Neural progenitor cell (in vitro differentiated cells): ENCODE measurements at regions not wholly inside any gene's neighbourhood (a gene's known extent, or its start where the extent isn't known, plus 50 kb on each side); places are given as distances from the start of the nearest gene placed in this dataset.
"Not testable (repeated sequence)": the region's sequence is repeated elsewhere in the genome, so short reads cannot be mapped to it uniquely, and the experiment has no call there.

ENCODE experiments used
- DNase-seq: peaks from one replicate; pipeline ENCODE4 v3.0.0-alpha.2; 2016; ENCODE audit warnings: low spot score
- H2AFZ ChIP-seq: fragments of 200-600 bp; sonication (generic); replicated peaks from 2 replicates; pipeline ENCODE4 v1.6.1; 2016; ENCODE audit warnings: antibody characterized with exemption
- H3F3A ChIP-seq: fragments of 200-600 bp; sonication (generic); 2 replicates; pipeline ENCODE4 v1.6.1; 2016; ENCODE audit warnings: antibody characterized with exemption, low read depth
- H3K27ac ChIP-seq: fragments of 200-600 bp; sonication (generic); 2 replicates; pipeline ENCODE4 v1.5.1; 2016; ENCODE audit warnings: mild to moderate bottlenecking
- H3K27me3 ChIP-seq: fragments of 200-600 bp; sonication (generic); 2 replicates; pipeline ENCODE4 v1.6.1; 2016; ENCODE audit warnings: mild to moderate bottlenecking, moderate library complexity
- H3K36me3 ChIP-seq: fragments of 200-600 bp; sonication (generic); 2 replicates; pipeline ENCODE4 v1.5.1; 2016
- H3K4me1 ChIP-seq: fragments of 200-600 bp; sonication (generic); 2 replicates; pipeline ENCODE4 v1.6.1; 2016; ENCODE audit warnings: mixed run types
- H3K4me2 ChIP-seq: fragments of 200-600 bp; sonication (generic); 2 replicates; pipeline ENCODE4 v1.6.1; 2016
- H3K4me3 ChIP-seq: fragments of 200-600 bp; sonication (generic); 2 replicates; pipeline ENCODE4 v1.5.1; 2016
- H3K79me2 ChIP-seq: fragments of 200-600 bp; sonication (generic); 2 replicates; pipeline ENCODE4 v1.6.1; 2016; ENCODE audit warnings: low read depth
- H3K9ac ChIP-seq: fragments of 200-600 bp; sonication (generic); 2 replicates; pipeline ENCODE4 v1.6.1; 2016
- H3K9me3 ChIP-seq: fragments of 200-600 bp; sonication (generic); 2 replicates; pipeline ENCODE4 v1.5.1; 2016; ENCODE audit warnings: low read depth
- H4K20me1 ChIP-seq: fragments of 200-600 bp; sonication (generic); 2 replicates; pipeline ENCODE4 v1.6.1; 2016; ENCODE audit warnings: low read depth
- H3K27ac Mint-ChIP-seq: 3 replicates; pipeline ENCODE4 v1.8.0; 2021; ENCODE audit warnings: mixed read lengths
- H3K27me3 Mint-ChIP-seq: 2 replicates; pipeline ENCODE4 v1.8.0; 2022; ENCODE audit warnings: low read depth, mild to moderate bottlenecking, inconsistent platforms, moderate library complexity, mixed read lengths; ENCODE audit not compliant: insufficient read depth
- H3K36me3 Mint-ChIP-seq: 3 replicates; pipeline ENCODE4 v1.8.0; 2021; ENCODE audit warnings: mixed read lengths
- H3K4me1 Mint-ChIP-seq: 3 replicates; pipeline ENCODE4 v1.8.0; 2021; ENCODE audit warnings: mixed read lengths
- H3K4me3 Mint-ChIP-seq: 3 replicates; pipeline ENCODE4 v1.8.0; 2021; ENCODE audit warnings: mild to moderate bottlenecking, moderate library complexity, mixed read lengths
- H3K9me3 Mint-ChIP-seq: 3 replicates; pipeline ENCODE4 v1.8.0; 2020; ENCODE audit warnings: mixed read lengths
- CTCF ChIP-seq: fragments of 200-600 bp; sonication (generic); IDR thresholded peaks from 2 replicates; pipeline ENCODE4 v1.5.1; 2017; ENCODE audit warnings: antibody characterized with exemption, mild to moderate bottlenecking
- EZH2 ChIP-seq: fragments of 200-600 bp; sonication (generic); IDR thresholded peaks from 2 replicates; pipeline ENCODE4 v1.6.1; 2017; ENCODE audit warnings: antibody characterized with exemption, mild to moderate bottlenecking, moderate library complexity
- EZH2phosphoT487 ChIP-seq: fragments of 200-600 bp; sonication (generic); IDR thresholded peaks from 2 replicates; pipeline ENCODE4 v1.6.1; 2017; ENCODE audit warnings: antibody characterized with exemption

- H4K20me1 ChIP-seq, result no peaks in the 10 kb centered on the region
- H2AFZ ChIP-seq, result no peak overlapping the region
- H3K36me3 Mint-ChIP-seq, result peaks cover 13% of the 10 kb centered on the region
- no peaks in the 10 kb centered on the region for H3K79me2 ChIP-seq
- no peaks in the 10 kb centered on the region for H3K36me3 ChIP-seq
- no peak overlapping the region for H3K27ac Mint-ChIP-seq
- H3K9ac ChIP-seq, result no peak overlapping the region
- no peaks in the 10 kb centered on the region for H3K4me1 ChIP-seq
- no peak overlapping the region for H3K4me3 Mint-ChIP-seq
- no peaks in the 10 kb centered on the region for H3K9me3 ChIP-seq
- no peaks in the 10 kb centered on the region for H3K9me3 Mint-ChIP-seq
- H3K27me3 Mint-ChIP-seq, result no peaks in the 10 kb centered on the region
- H3K4me3 ChIP-seq, result no peak overlapping the region
- peaks cover 4% of the 10 kb centered on the region for H3K4me1 Mint-ChIP-seq
- no peaks in the 10 kb centered on the region for H3F3A ChIP-seq
- no peaks in the 10 kb centered on the region for H3K27me3 ChIP-seq
- no peak for TF ChIP-seq EZH2
- TF ChIP-seq CTCF, result no peak
- no peak for TF ChIP-seq EZH2phosphoT487
- H3K27ac ChIP-seq, result no peak overlapping the region
- DNase-seq, result no peak
- H3K4me2 ChIP-seq, result no peak overlapping the region
Measured at GRCh38 chr21:36229181-36229580, 72.6 kb downstream of the DOP1B start.

GRCh38 chr21:36231444-36231843 lies 74.8 kb downstream of the DOP1B start:
- H3K9me3 ChIP-seq, H3F3A ChIP-seq, H3K4me1 Mint-ChIP-seq, H4K20me1 ChIP-seq, H3K9me3 Mint-ChIP-seq, H2AFZ ChIP-seq, H3K79me2 ChIP-seq, H3K9ac ChIP-seq, H3K4me3 Mint-ChIP-seq, H3K36me3 ChIP-seq, H3K4me1 ChIP-seq, H3K27me3 Mint-ChIP-seq, H3K27me3 ChIP-seq, H3K4me2 ChIP-seq, H3K27ac ChIP-seq, H3K27ac Mint-ChIP-seq, H3K4me3 ChIP-seq, DNase-seq: not testable (repeated sequence)
- peaks cover 11% of the 10 kb centered on the region for H3K36me3 Mint-ChIP-seq

- peaks cover 6% of the 10 kb centered on the region for H3K4me1 ChIP-seq
- H3K27ac Mint-ChIP-seq, result no peak overlapping the region
- H3K36me3 Mint-ChIP-seq, result peaks cover 14% of the 10 kb centered on the region
- no peaks in the 10 kb centered on the region for H3K9me3 ChIP-seq
- TF ChIP-seq EZH2 (no peak), CTCF (no peak), EZH2phosphoT487 (no peak)
- no peaks in the 10 kb centered on the region for H3K9me3 Mint-ChIP-seq
- H3K27me3 ChIP-seq, result no peaks in the 10 kb centered on the region
- no peak for DNase-seq
- H3K9ac ChIP-seq, result no peak overlapping the region
- H3K4me2 ChIP-seq, result no peak overlapping the region
- no peak overlapping the region for H2AFZ ChIP-seq
- no peaks in the 10 kb centered on the region for H3F3A ChIP-seq
- peaks cover 6% of the 10 kb centered on the region for H3K4me1 Mint-ChIP-seq
- H4K20me1 ChIP-seq, result no peaks in the 10 kb centered on the region
- H3K27ac ChIP-seq, result no peak overlapping the region
- H3K4me3 ChIP-seq, result no peak overlapping the region
- no peaks in the 10 kb centered on the region for H3K27me3 Mint-ChIP-seq
- H3K4me3 Mint-ChIP-seq, result no peak overlapping the region
- H3K36me3 ChIP-seq, result no peaks in the 10 kb centered on the region
- H3K79me2 ChIP-seq, result no peaks in the 10 kb centered on the region
Measured at GRCh38 chr21:36232641-36233040, 76.0 kb downstream of the DOP1B start.

GRCh38 chr21:36235058-36235582 lies 78.5 kb downstream of the DOP1B start:
- Mint-ChIP-seq H3K4me3 (no peak overlapping the region), H3K27me3 (no peaks in the 10 kb centered on the region), H3K4me1 (peaks cover 10% of the 10 kb centered on the region), H3K27ac (peak overlapping the region; percentile 50), H3K9me3 (no peaks in the 10 kb centered on the region), H3K36me3 (peaks cover 16% of the 10 kb centered on the region)
- Histone ChIP-seq H4K20me1 (no peaks in the 10 kb centered on the region), H3F3A (no peaks in the 10 kb centered on the region), H3K4me2 (peak overlapping the region; percentile 10), H3K9me3 (no peaks in the 10 kb centered on the region), H3K27me3 (no peaks in the 10 kb centered on the region), H3K27ac (peak overlapping the region; percentile 16), H3K79me2 (no peaks in the 10 kb centered on the region), H3K9ac (no peak overlapping the region), H3K4me3 (no peak overlapping the region), H2AFZ (no peak overlapping the region), H3K36me3 (no peaks in the 10 kb centered on the region), H3K4me1 (peaks cover 6% of the 10 kb centered on the region)
- TF ChIP-seq CTCF (no peak), EZH2phosphoT487 (no peak), EZH2 (no peak)
- DNase-seq, result peak; percentile 41
